Astrocyte (in vitro differentiated cells and primary cell): ENCODE measurements at regions not wholly inside any gene's neighbourhood (a gene's known extent, or its start where the extent isn't known, plus 50 kb on each side); places are given as distances from the start of the nearest gene placed in this dataset.
"Not testable (repeated sequence)": the region's sequence is repeated elsewhere in the genome, so short reads cannot be mapped to it uniquely, and the experiment has no call there.

Experiments
- DNase-seq: peaks from one replicate; pipeline ENCODE4 v3.0.0-alpha.2; 2010; ENCODE audit warnings: low read depth
- FAIRE-seq: peaks from 2 replicates; lab custom pipeline; 2011; peaks lifted over from hg19 to GRCh38; lab: Jason Lieb, UNC
- H2AFZ ChIP-seq: 2 replicates; pipeline ENCODE4 v1.6.0; 2012; ENCODE audit warnings: low read depth, low read length, inconsistent platforms
- H3K27ac ChIP-seq: 2 replicates; pipeline ENCODE4 v1.5.1; 2011; ENCODE audit warnings: low read depth, low read length, inconsistent platforms
- H3K27me3 ChIP-seq: 2 replicates; pipeline ENCODE4 v1.6.0; 2011; ENCODE audit warnings: low read length, inconsistent platforms; ENCODE audit not compliant: insufficient read depth
- H3K36me3 ChIP-seq: 2 replicates; pipeline ENCODE4 v1.5.1; 2011; ENCODE audit warnings: low read length, inconsistent platforms; ENCODE audit not compliant: insufficient read depth
- H3K4me1 ChIP-seq: 2 replicates; pipeline ENCODE4 v1.5.1; 2011; ENCODE audit warnings: low read length, inconsistent platforms; ENCODE audit not compliant: insufficient read depth
- H3K4me2 ChIP-seq: 2 replicates; pipeline ENCODE4 v1.6.0; 2012; ENCODE audit warnings: low read length, inconsistent platforms
- H3K4me3 ChIP-seq: 2 replicates; pipeline ENCODE4 v1.5.1; 2011; ENCODE audit warnings: low read depth, mild to moderate bottlenecking, low read length, inconsistent platforms; ENCODE audit not compliant: insufficient read depth
- H3K79me2 ChIP-seq: 2 replicates; pipeline ENCODE4 v1.6.0; 2012; ENCODE audit warnings: mild to moderate bottlenecking, low read length, inconsistent platforms; ENCODE audit not compliant: insufficient read depth
- H3K9ac ChIP-seq: 2 replicates; pipeline ENCODE4 v1.6.0; 2012; ENCODE audit warnings: mild to moderate bottlenecking, low read length, inconsistent platforms
- H3K9me3 ChIP-seq: 2 replicates; pipeline ENCODE4 v1.5.1; 2012; ENCODE audit warnings: low read depth, mild to moderate bottlenecking, low read length, inconsistent platforms; ENCODE audit not compliant: insufficient read depth
- H4K20me1 ChIP-seq: 2 replicates; pipeline ENCODE4 v1.6.0; 2012; ENCODE audit warnings: low read length, inconsistent platforms; ENCODE audit not compliant: insufficient read depth
- H3K27ac Mint-ChIP-seq: one replicate; pipeline ENCODE4 v1.8.0; 2021; ENCODE audit warnings: mild to moderate bottlenecking, mixed read lengths; ENCODE audit not compliant: unreplicated experiment
- H3K27me3 Mint-ChIP-seq: one replicate; pipeline ENCODE4 v1.8.0; 2021; ENCODE audit warnings: low read depth, mixed read lengths; ENCODE audit not compliant: unreplicated experiment
- H3K36me3 Mint-ChIP-seq: one replicate; pipeline ENCODE4 v1.8.0; 2021; ENCODE audit warnings: low read depth, mixed read lengths; ENCODE audit not compliant: unreplicated experiment
- H3K4me1 Mint-ChIP-seq: one replicate; pipeline ENCODE4 v1.8.0; 2021; ENCODE audit warnings: low read depth, mixed read lengths; ENCODE audit not compliant: unreplicated experiment
- H3K4me3 Mint-ChIP-seq: one replicate; pipeline ENCODE4 v1.8.0; 2021; ENCODE audit warnings: mild to moderate bottlenecking, moderate library complexity, mixed read lengths; ENCODE audit not compliant: unreplicated experiment
- H3K9me3 Mint-ChIP-seq: one replicate; pipeline ENCODE4 v1.8.0; 2021; ENCODE audit warnings: mild to moderate bottlenecking, mixed read lengths; ENCODE audit not compliant: unreplicated experiment
- EZH2 ChIP-seq: IDR thresholded peaks from 2 replicates; pipeline ENCODE4 v1.6.1; 2012; ENCODE audit warnings: mild to moderate bottlenecking, low read length, inconsistent platforms; ENCODE audit not compliant: insufficient read depth
- TF ChIP-seq, protein P1 (sequence below): IDR thresholded peaks from 2 replicates; pipeline ENCODE4 v1.5.1; 2011; ENCODE audit warnings: low read depth, mild to moderate bottlenecking, inconsistent platforms, low read length, moderate library complexity; ENCODE audit not compliant: insufficient read depth

DNA sequence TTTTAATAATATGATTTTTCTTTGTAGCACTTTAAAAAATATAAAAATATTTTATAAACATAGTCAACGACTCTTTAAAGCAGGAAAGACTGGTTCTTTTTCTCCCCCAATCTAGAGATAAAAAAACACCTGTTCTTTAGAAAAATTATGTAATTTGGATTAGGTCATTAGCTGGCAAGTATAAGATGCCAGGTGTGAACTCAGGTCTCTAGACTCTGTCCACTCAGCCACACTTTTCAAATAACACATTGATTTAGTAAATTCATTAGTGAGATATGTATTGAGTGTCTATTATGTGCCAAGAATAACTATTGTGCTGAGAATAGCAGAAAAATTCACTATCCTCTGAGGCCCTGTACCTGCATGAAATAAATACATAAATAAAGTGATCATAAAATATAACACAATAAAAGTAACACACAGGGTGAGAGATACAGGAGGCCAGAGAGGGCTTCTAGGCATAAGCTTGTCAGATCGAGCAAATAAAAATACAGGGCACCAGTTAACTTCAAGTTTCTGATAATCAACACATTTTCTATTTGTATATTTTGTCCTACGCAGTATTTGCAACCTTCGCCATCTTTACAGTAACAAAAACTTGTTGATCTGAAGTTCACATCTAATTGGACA, 867.1 kb upstream of the GBE1 start:
- FAIRE-seq = no peak
- H3K4me3 Mint-ChIP-seq = no peak overlapping the region

DNA sequence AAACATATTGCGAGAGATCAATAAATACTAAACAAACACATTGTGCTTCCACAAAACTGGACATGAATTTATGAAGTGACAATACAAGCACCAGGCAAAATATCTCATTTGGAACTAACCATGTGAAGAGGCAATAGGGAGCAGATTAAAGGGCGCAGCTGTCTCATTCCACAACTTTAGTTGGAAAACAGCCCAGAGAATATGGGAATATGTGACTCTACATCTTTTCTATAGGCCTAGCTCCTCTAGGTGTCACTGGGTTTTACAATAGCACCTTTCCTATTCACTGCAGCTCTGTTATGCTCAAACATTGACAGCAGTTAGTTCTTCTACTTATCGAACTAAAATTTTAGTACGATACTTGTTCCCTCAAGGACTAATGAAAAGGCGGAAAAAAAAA, 866.3 kb upstream of the GBE1 start:
- Mint-ChIP-seq H3K4me3 (no peak overlapping the region), H3K9me3 (peaks cover 6% of the 10 kb centered on the region), H3K27me3 (no peaks in the 10 kb centered on the region), H3K4me1 (no peaks in the 10 kb centered on the region), H3K36me3 (no peaks in the 10 kb centered on the region), H3K27ac (no peak overlapping the region)
- Histone ChIP-seq H3K9ac (no peak overlapping the region), H3K4me2 (no peak overlapping the region), H3K4me3 (no peak overlapping the region), H3K9me3 (no peaks in the 10 kb centered on the region), H3K27ac (no peak overlapping the region), H3K36me3 (no peaks in the 10 kb centered on the region), H3K79me2 (no peaks in the 10 kb centered on the region), H3K27me3 (no peaks in the 10 kb centered on the region), H2AFZ (no peak overlapping the region), H4K20me1 (no peaks in the 10 kb centered on the region), H3K4me1 (no peaks in the 10 kb centered on the region)
- DNase-seq = no peak
- TF ChIP-seq, protein P1, sequence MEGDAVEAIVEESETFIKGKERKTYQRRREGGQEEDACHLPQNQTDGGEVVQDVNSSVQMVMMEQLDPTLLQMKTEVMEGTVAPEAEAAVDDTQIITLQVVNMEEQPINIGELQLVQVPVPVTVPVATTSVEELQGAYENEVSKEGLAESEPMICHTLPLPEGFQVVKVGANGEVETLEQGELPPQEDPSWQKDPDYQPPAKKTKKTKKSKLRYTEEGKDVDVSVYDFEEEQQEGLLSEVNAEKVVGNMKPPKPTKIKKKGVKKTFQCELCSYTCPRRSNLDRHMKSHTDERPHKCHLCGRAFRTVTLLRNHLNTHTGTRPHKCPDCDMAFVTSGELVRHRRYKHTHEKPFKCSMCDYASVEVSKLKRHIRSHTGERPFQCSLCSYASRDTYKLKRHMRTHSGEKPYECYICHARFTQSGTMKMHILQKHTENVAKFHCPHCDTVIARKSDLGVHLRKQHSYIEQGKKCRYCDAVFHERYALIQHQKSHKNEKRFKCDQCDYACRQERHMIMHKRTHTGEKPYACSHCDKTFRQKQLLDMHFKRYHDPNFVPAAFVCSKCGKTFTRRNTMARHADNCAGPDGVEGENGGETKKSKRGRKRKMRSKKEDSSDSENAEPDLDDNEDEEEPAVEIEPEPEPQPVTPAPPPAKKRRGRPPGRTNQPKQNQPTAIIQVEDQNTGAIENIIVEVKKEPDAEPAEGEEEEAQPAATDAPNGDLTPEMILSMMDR = no peak
- TF ChIP-seq EZH2 = no peak
- no peak for FAIRE-seq

More for the DNA sequence above, 867.1 kb upstream of the GBE1 start:
- Mint-ChIP-seq H3K4me1 (no peaks in the 10 kb centered on the region), H3K36me3 (no peaks in the 10 kb centered on the region), H3K9me3 (peaks cover 4% of the 10 kb centered on the region), H3K27me3 (no peaks in the 10 kb centered on the region), H3K27ac (no peak overlapping the region)
- Histone ChIP-seq H3K4me1 (no peaks in the 10 kb centered on the region), H3K27ac (no peak overlapping the region), H3K4me3 (no peak overlapping the region), H3K27me3 (no peaks in the 10 kb centered on the region), H3K79me2 (no peaks in the 10 kb centered on the region), H4K20me1 (no peaks in the 10 kb centered on the region), H3K36me3 (no peaks in the 10 kb centered on the region), H3K4me2 (no peak overlapping the region), H3K9ac (no peak overlapping the region), H2AFZ (no peak overlapping the region), H3K9me3 (no peaks in the 10 kb centered on the region)
- TF ChIP-seq EZH2 = no peak
- TF ChIP-seq, protein P1 = no peak
- DNase-seq = no peak

DNA sequence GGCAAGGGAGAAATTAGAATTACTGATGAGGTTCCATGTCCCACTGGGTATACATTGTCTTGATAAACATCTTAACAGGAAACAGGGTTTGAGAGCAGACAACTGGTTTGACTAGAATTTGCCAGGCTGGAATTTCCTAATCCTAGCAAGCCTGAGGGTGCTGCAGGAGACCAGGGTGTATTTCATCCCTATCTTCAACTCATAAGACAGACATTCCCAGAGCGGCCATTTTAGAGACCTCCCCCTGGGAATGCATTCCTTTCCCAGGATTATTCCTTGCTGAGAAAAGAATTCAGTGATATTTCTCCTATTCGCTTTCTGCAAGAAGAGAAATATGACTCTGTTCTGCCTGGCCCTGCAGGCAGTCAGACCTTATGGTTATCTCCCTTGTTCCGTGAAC, 859.3 kb upstream of the GBE1 start:
- H3K36me3 ChIP-seq, H3K79me2 ChIP-seq, H3K4me2 ChIP-seq, H3K4me3 Mint-ChIP-seq, H3K4me1 Mint-ChIP-seq, H3K27ac ChIP-seq, H3K4me1 ChIP-seq, H3K27ac Mint-ChIP-seq, H2AFZ ChIP-seq, H3K36me3 Mint-ChIP-seq, H3K27me3 ChIP-seq, H3K27me3 Mint-ChIP-seq, H3K9me3 ChIP-seq, H4K20me1 ChIP-seq, H3K4me3 ChIP-seq, DNase-seq, H3K9ac ChIP-seq, FAIRE-seq: not testable (repeated sequence)
- H3K9me3 Mint-ChIP-seq = peaks cover 18% of the 10 kb centered on the region
